C4-2B (cell line): ENCODE measurements at regions not wholly inside any gene's neighbourhood (a gene's known extent, or its start where the extent isn't known, plus 50 kb on each side); places are given as distances from the start of the nearest gene placed in this dataset.
"Not testable (repeated sequence)": the region's sequence is repeated elsewhere in the genome, so short reads cannot be mapped to it uniquely, and the experiment has no call there.

Experiments used
- CTCF ChIP-seq: fragments of 450-650 bp; conservative IDR thresholded peaks from 2 replicates; pipeline ENCODE4 v1.5.1; 2017; ENCODE audit warnings: mild to moderate bottlenecking
- ZFX ChIP-seq: fragments of 450-650 bp; IDR thresholded peaks from 2 replicates; pipeline ENCODE4 v1.6.1; 2017

GRCh38 chr5:154669913-154670312 is 85.3 kb upstream of the LARP1 start:
- not testable (repeated sequence) for TF ChIP-seq CTCF, ZFX
